Suppressor macrophage treated with lipopolysaccharide for 1 hour (primary cell): ENCODE measurements at regions not wholly inside any gene's neighbourhood (a gene's known extent, or its start where the extent isn't known, plus 50 kb on each side); places are given as distances from the start of the nearest gene placed in this dataset.
"Not testable (repeated sequence)": the region's sequence is repeated elsewhere in the genome, so short reads cannot be mapped to it uniquely, and the experiment has no call there.

Experiments used
- DNase-seq, 3 donors: peaks; one replicate each; pipeline ENCODE4 v3.0.0-alpha.2; 2020 to 2022

DNA sequence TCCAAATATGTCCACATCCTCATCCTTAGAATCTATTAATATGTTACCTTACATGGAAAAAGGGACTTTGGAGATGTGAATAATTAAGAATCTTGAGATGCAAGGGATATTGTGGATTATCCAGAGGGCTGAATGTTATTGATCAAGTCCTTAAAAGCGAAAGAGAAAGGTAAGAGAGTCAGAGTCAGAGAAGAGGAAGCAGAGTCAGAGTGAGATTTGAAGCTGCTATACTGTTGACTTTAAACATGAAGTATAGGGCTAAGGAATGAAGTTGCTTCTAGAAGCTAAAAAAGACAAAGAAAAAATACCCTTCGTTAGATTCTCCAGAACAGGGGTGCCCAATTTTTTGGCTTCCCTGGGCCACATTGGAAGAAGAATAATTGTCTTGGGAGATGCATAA lies 627.2 kb upstream of the SLITRK6 start:
- no peak for DNase-seq

DNA sequence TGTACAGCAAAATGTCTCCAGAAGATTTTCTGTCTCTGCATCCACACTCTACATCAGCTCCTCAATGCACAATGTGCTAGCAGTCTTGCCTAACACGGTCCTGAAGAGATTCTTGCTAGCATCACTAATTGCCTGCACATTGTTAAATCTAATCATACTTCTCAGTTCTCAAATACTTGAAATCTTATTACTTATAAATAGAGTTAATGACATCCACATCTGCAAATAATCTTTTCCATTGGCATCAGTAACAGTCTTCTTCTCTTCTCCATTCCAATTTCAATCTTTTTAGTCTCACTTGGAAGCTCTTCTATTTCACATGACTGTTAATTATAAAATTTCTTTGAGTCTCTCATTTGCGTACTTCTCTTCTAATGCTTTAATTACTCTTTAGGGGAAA lies 630.5 kb upstream of the SLITRK6 start:
- DNase-seq = no peak

DNA sequence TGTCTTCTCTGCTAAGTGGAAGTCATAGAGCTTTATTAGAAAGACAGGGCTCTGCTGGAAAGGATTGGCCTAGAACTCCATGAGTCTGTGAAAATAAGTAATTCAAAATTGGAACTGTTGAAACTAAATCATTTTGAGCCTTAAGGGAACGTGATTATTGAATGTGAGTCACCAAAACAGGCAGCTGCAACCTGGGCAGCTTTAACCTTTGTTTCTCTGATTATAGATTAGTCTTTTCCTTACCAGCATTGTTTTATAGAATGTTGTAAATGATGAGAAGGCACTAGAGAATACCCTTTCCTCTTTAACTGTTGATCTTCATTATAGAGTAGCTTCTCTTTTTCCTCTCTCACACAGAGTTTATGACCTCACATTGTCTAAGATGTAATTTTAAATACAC lies 638.8 kb upstream of the SLITRK6 start:
- DNase-seq = no peak

DNA sequence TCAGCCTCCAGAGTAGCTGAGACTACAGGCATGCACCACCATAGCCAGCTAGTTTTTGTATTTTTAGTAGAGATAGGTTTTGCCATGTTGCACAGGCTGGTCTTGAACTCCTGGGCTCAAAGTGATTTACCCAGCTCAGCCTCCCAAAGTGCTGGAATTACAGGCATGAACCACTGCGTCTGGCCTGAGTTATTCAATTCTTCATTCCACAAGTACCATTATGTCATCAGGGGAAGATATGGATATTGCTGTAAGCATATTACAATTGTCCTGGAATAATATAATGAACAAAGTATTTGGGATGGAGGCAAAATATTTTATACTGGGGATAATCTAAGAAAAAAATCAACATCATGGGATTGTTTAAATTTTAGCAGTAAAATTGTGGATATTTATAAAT lies 646.0 kb upstream of the SLITRK6 start:
- DNase-seq = no peak

DNA sequence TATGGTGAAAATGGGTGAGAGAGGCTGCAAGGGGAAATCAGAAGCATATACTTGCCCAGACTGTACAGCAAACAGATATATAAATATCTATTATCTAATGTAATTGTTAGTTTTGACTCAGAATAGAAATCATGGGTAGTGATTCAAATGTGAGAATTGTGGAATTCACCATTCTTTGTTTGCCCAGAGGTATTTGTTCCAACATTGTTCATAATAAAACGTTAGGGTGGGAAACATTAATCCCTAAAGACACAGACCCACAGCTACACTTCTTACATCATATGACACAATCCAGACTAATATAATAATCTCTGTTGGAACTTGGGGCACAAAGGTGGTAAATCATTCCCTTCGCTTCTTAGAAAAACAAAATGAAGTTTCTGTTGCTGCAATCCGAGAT lies 646.5 kb upstream of the SLITRK6 start:
- DNase-seq = no peak

DNA sequence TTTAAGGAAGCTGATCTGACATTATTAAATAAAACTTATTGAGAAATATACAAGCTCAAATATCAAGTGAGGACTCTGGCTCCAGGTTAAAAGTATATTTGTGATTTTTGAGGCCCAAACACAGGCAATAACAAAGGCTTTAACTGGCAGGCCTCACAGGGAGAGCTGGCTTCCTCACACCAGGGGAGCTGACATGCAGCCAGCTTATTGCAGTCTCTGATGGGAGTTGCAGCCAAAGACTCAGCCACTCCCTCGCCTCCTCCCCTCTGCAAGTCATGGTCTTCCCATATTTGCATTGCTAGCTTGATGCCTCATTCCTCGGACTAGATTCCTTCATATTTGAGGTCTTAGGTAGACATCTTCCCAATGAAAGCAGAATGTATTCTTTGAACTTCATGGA lies 647.1 kb upstream of the SLITRK6 start:
- DNase-seq = no peak

DNA sequence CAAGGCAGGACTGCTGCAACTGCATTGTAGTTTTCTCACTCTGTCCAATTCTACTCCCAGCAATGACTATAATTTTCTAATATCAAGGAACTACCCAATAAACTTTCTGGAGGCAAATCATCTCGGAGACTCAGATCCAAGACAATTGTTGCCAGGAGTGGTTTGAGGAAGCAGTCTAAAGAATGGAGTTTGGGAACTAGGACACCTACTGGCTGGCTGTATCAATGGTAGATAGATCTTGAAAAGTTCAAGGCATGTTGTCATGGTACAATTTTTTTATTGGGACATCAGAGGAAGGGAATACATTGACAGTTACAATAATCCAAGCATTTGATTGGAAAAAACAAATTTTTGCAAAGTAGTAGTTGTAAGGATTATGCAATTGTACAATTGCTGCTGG lies 648.3 kb upstream of the SLITRK6 start:
- DNase-seq = no peak

DNA sequence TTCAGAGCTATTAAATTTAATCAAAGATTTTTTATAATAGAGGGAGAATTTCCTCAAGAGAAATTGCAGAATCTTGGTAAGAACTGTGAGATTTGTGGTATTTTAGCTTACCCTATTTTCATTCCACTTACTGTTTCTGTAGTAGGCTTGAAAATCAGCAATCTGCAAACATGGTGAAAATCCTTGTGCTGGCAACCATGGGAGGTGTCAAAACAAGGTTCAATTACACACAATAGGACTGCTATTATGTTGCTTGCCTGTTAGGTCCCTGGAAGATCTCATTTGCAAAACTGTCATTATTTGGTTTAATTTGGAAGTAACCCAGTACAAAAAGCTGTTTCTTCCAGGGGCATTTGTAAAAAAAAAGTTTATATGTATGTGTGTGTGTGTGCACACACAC lies 662.8 kb upstream of the SLITRK6 start:
- no peak for DNase-seq

DNA sequence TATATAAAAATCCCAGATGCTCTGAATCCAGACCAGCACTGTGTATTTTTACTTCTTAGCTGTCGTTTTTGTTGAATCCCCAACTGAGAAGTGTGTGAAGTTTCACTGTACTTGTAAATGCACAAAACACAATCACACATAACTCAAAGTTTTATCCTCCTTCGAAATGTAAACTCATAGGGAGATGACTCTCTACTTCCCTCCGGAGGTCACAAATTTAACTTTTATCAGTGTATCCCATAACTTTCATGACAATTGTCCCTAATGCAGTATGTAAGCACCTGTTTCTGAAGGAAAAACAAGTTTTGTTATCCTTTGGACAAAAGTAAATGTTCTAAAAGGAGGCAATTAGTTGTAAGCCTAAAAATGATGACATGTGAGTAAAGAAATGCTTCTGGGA lies 665.0 kb upstream of the SLITRK6 start:
- no peak for DNase-seq

DNA sequence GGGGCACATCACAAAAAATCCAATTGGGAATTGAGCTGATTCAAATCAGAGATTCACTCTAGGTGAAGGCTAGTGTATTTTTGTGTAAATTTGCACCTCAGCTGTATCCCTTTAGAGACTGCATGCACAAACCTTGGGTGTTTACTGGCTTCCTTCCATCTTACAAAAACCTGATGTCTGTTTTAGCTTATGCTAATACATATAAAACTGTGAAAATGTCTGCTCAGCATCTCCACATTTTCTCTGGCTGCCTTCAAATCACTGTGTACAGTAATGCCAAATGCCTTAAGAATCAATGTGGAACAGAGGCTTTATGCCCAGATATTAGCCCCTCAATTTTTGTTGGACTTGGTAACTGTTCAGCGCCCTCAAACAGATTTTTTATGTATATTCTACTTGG lies 675.8 kb upstream of the SLITRK6 start:
- no peak for DNase-seq

DNA sequence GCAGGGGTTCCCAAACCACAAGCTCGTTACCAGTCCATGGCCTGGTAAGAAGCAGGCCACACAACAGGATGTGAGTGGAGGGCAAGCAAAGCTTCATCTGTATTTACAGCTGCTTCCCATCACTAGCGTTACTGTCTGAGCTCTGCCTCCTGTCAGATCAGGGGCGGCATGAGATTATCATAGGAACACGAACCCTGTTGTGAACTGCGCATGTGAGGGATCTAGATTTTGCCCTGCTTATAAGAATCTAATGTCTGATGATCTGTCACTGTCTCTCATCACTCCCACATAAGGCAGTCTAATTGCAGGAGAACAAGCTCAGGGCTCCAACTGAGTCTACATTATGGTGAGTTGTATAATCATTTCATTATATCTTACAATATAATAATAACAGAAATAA lies 677.4 kb upstream of the SLITRK6 start:
- no peak for DNase-seq

DNA sequence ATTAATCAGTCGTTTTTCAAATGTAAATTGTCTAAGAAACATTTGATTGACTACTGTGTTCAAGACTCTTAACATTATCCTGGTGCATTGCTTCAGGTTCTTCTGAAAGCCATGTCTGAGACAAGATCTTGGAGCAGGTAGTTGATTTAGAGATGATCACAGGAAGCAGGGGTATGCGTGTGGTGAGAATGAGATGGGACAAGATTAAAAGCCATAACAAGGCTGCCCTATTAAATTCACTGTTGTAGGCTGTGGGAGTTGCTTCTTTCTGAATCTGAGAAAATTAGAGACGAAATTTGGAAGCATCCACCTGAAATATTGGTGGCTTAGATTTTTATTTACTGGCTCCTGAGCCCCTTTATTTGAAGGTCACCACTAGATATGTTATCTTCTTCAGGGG lies 687.4 kb upstream of the SLITRK6 start:
- no peak for DNase-seq

DNA sequence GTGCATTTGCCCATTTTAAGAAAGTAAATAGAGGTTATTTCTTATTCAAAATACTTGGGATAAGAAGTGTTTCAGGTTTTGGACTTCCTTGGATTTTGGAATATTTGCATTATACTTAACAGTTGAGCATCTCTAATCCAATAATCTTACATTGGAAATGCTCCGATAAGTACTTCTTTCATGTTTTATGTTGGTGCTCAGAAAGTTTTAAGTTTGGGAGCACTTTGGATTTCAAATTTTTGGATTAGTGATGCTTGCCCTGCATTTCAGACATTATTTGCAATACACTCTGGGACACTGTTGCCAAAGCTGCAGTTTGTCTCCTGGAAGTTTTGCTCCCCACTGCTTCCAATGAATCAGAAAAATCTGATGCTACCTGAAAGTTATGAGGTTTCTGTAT lies 691.9 kb upstream of the SLITRK6 start:
- DNase-seq = no peak

DNA sequence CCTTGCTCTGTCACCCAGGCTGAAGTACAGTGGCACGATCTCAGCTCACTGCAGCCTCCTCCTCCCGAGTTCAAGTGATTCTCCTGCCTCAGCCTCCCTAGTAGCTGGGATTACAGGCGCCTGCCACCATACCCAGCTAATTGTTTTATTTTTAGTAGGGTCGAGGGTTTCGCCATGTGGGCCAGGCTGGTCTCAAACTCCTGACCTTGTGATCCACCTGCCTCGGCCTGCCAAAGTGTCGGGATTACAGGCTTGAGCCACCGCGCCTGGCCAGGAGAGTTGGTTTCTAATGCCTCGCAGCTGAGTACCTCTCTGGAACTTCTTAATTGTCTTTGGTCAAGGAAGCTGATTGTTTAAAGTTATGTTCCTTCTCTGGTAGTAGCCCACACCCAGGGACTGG lies 702.7 kb upstream of the SLITRK6 start:
- DNase-seq = not testable (repeated sequence)

DNA sequence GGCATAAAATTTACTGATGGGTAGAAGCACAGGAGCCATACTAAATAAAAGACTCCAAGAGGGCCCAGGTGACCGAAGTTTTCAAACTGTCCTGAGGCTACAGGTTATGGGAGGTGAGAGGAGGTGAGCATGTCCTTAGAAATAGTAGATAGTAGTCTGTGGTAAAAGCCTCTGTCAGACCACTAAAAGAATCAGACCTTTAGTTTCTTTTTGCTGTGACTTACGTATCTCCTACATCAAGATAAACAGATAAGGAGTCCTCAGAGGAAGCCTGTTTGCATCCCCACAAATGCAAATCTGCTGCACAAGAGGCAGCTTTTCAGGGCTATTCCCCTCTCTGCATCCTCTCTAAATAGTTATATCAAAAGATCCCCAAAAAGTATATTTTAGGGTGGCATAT lies 711.6 kb upstream of the SLITRK6 start:
- DNase-seq = no peak

DNA sequence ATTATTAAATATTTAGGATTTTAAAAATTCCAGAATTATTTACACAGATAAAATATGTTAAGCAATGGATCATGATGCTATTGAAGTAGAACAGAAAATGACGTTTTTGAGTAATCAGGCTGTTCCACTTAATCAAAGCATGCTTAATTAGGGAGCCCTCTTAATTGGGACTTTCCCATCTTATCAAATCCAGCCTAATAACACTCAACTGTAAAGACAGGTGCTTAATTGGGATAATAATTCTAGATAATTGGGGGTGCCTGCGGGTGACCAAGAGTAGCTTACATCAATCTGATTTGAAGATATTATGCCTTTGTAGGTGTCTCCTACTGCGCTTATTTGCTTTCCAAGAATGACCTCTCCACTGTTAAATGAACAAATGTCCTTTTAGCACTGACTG lies 742.2 kb upstream of the SLITRK6 start:
- no peak for DNase-seq

DNA sequence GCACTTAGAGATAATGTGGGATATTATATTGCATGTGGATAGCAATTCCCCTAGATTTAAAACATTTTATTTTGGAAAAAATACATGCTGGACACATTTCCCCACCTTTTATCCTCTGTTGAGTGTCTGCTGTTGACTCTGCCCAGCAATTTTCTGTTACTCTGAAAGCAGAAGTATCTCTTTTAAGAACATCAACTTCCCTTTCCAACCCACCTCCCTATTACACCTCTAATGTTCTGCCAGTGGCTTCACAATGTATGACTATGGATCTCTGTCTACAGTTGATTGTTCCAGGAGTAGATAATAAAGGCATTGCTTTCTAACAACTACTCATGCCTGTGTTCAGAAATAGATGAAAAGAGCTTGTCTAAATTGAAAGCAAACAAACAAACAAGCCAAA lies 754.8 kb upstream of the SLITRK6 start:
- DNase-seq = no peak

DNA sequence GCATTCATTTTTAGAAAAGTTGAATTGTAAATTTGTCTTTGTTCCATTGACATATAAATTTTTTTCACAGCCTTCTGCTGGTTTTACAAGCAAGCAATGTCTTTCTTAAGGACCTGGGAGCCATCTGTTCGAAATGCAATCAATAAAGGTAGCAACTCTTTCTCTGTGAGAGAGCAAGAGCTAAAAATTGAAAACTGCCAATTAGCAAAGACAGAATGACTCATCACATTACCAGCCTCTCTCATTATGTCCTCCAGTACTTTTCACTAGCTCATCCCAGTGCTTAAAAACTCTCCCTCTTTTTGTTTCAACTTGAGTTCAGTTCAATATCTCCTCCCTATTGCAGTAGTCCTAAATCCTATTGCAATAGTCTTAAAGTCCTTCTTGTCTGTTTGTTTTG lies 760.7 kb upstream of the SLITRK6 start:
- no peak for DNase-seq

DNA sequence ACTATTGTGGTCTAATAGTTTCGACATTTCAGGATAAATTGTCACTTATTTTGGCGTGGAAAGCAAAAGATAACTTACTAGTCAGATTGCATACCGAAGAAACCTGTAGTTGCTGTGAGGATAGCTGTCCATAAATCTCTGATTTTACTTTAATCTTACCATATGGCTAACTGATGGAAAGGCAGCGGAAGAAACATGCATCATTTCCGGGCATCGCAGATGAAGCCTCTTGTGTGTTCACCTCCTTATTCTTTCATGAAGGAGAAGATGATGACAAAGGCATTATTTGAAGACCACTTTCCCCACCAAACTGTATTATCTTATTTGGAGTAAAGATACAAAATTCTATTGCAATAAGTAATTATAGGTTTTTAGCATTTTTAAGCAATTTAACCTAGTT lies 763.6 kb upstream of the SLITRK6 start:
- no peak for DNase-seq

DNA sequence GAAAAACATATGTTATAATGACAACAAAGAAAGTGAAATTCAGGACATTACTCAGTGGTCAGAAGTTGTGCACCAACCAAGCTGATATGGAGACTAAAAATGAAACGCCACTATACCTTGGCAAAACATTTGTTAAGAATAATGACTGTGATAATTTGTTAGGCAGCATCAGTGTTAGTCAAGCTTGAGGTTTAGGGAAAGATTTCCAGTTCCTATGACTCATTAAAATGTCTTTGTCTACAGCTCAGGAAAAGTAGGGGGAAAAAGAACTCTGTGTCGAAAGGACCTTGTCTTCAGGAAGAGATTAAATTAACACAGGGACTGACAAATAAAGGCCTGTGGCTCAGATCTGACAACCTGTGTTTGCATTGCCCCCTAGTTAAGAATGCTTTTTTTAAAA lies 764.1 kb upstream of the SLITRK6 start:
- no peak for DNase-seq

DNA sequence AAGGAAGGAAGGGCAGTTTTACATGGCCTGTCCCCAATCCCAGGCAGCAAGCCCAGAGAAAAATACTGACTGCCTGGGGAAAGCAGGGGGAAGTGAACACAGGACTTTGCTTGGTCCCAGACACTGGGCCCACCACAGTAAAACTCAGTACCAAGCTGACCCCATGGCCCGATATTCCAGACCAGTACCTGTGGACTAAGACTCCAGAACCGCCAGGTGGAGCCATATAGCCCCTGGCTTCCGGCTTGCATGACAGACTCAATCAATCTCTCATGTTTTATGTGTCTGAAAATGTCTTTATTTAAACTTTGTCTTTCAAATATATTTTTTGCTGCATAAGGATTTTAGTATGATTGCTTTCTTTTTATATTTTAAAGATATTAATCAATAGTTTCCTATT lies 767.9 kb upstream of the SLITRK6 start:
- DNase-seq = no peak

DNA sequence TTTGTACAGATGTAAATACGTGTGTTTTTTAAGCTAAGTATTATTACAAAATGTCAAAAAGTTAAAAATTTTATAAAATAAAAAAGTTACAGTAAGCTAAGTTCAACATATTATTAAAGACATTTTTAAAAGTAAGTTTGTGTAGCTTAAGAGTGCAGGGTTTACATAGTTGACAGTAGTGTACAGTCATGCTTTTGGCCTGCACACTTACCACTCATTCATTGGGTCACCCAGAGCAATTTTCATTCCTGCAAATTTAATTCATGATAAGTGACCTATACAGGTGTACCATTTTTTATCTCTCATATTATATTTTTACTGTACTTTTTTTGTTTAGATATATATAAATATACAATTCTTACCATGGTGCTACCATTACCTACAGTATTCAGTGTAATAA lies 769.9 kb upstream of the SLITRK6 start:
- no peak for DNase-seq

DNA sequence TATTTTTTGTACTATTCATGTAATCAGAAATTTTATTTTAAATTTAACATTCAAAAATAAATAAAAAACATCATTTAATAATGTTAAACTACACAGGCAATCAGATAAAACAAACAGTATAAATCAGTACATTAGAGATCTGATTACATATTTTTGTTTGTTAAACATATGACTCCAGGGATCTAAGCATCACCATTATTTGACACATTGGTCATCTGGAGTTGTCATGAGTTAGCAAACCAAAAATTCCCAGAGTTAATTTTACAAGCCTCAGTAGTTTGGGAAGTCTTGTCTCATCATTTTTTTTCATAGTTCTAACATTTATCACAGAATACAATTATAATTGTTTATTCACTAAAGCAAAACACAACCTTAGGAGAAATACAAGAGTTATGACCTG lies 770.8 kb upstream of the SLITRK6 start:
- no peak for DNase-seq

DNA sequence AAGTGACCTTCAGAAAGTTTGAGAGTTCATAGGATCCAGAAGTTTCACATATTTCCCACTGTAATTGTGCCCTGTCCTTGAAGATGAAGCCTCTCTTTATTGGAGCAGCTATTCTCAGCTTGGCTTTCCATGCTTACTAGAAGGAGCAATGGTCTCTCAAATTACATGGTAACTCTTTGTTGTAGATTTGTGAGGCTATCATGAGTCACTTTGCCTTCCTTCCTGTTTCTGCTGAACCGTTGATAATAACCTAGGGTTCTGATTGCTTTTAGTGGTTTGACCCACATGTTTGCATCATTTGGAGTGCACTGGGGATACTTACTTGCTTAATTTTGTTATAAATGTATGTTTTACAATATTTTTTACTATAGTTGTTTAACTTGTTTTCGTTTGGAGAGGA lies 772.9 kb upstream of the SLITRK6 start:
- no peak for DNase-seq

DNA sequence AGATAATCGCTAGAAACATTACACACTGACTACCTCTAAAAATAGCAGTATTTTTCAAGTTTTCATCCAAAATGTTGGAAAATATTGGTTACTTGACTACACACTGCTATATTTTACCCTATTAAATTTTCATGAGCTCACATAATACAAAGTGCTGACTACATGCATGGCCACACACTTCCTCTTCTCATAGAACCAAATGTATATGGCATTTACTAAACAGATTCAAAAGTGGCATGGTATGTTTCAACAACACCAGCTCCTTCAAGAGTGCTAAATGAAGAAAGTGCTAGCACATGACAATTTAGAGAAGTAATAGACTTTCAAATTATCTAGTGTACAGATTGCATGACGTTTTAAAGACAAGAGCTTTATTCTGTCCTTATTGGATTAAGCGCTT lies 780.4 kb upstream of the SLITRK6 start:
- DNase-seq = no peak

DNA sequence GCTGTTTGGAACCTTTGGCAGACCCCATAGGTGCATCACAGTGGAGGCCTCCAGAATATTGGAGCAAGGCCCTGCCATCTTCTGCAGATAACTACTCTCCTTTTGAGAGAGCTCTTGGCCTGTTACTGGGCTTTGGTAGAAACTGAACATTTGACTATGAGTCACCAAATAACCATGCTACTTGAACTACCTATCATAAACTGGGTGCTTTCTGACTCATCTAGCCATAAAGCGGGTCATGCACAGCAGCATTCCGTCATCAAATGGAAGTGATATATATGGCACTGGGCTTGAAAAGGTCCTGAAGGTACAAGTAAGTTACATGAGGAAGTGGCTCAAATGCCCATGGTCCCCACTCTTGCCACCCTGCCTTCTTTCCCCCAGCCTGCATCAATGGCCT lies 782.5 kb upstream of the SLITRK6 start:
- DNase-seq = no peak

DNA sequence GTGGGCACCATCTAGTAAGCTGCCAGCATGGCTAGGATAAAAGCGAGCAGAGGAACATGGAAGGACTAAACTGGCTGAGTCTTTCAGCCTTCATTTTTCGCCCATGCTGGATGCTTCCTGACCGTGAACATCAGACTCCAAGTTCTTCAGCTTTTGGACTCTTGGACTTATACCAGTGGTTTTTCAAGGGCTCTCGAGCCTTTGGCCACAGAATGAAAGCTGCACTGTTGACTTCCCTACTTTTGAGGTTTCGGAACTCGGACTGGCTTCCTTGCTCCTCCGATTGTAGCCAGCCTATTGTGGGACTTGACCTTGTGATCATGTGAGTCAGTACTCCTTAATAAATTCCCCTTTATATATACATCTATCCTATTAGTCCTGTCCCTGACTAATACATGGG lies 785.1 kb upstream of the SLITRK6 start:
- no peak for DNase-seq
